Liver (tissue), 8 donors: ENCODE measurements at regions not wholly inside any gene's neighbourhood (a gene's known extent, or its start where the extent isn't known, plus 50 kb on each side); places are given as distances from the start of the nearest gene placed in this dataset.
"Not testable (repeated sequence)": the region's sequence is repeated elsewhere in the genome, so short reads cannot be mapped to it uniquely, and the experiment has no call there.

Source experiments
- DNase-seq: peaks from one replicate; pipeline ENCODE4 v3.0.0-alpha.2; 2017; ENCODE audit warnings: low spot score
- H3K27ac ChIP-seq, 2 donors: one replicate each; pipeline ENCODE4 v1.7.0; 2013; ENCODE audit warnings: inconsistent platforms in 2 of 2, low read length in 2 of 2, control low read depth in 1 of 2, low read depth in 1 of 2, mild to moderate bottlenecking in 1 of 2
- H3K27me3 ChIP-seq, 4 donors: one replicate each; pipeline versions ENCODE4 v1.6.1 to v1.7.0; 2013; ENCODE audit warnings: low read length in 3 of 4, inconsistent platforms in 1 of 4, mild to moderate bottlenecking in 1 of 4, moderate library complexity in 1 of 4; ENCODE audit not compliant: control insufficient read depth in 4 of 4, insufficient read depth in 4 of 4
- H3K36me3 ChIP-seq, 4 donors: one replicate each; pipeline versions ENCODE4 v1.6.1 to v1.7.0; 2013; ENCODE audit warnings: low read length in 3 of 4, mild to moderate bottlenecking in 3 of 4, low read depth in 1 of 4, moderate library complexity in 1 of 4; ENCODE audit not compliant: control insufficient read depth in 4 of 4, insufficient read depth in 3 of 4
- H3K4me1 ChIP-seq, 4 donors: one replicate each; pipeline versions ENCODE4 v1.6.1 to v1.7.0; 2013; ENCODE audit warnings: low read length in 3 of 4, mild to moderate bottlenecking in 3 of 4, moderate library complexity in 1 of 4; ENCODE audit not compliant: control insufficient read depth in 4 of 4, insufficient read depth in 4 of 4
- H3K4me3 ChIP-seq, 3 donors: one replicate each; pipeline versions ENCODE4 v1.6.1 to v1.7.0; 2013; ENCODE audit warnings: low read length in 3 of 3, control low read depth in 1 of 3, low read depth in 1 of 3, mild to moderate bottlenecking in 1 of 3
- H3K9ac ChIP-seq, 2 donors: one replicate each; pipeline ENCODE4 v1.7.0; 2013; ENCODE audit warnings: low read length in 2 of 2, mild to moderate bottlenecking in 2 of 2, moderate library complexity in 2 of 2, control low read depth in 1 of 2, low read depth in 1 of 2
- H3K9me3 ChIP-seq, 4 donors: one replicate each; pipeline versions ENCODE4 v1.6.1 to v1.7.0; 2013; ENCODE audit warnings: low read length in 3 of 4; ENCODE audit not compliant: control insufficient read depth in 4 of 4
- ATF3 ChIP-seq: IDR thresholded peaks from 2 replicates; pipeline ENCODE4 v1.6.1; 2016; ENCODE audit warnings: antibody characterized with exemption
- CTCF ChIP-seq: fragments of 150-350 bp; IDR thresholded peaks from 2 replicates; pipeline ENCODE4 v1.5.1; 2017; ENCODE audit warnings: improper control_type of control experiment, low read depth, low read length; ENCODE audit not compliant: missing input control
- EGR1 ChIP-seq, 2 donors: IDR thresholded peaks; 2 replicates each; pipeline ENCODE4 v1.6.1; 2016 to 2018; ENCODE audit warnings: antibody characterized with exemption in 2 of 2, low read depth in 2 of 2
- FOXA1 ChIP-seq: IDR thresholded peaks from 2 replicates; pipeline ENCODE4 v1.6.1; 2016; ENCODE audit warnings: antibody characterized with exemption
- FOXA2 ChIP-seq: IDR thresholded peaks from 2 replicates; pipeline ENCODE4 v1.6.1; 2016; ENCODE audit warnings: antibody characterized with exemption
- HNF4A ChIP-seq, 2 donors: conservative IDR thresholded peaks; 2 replicates each; pipeline ENCODE4 v1.6.1; 2016; ENCODE audit warnings: antibody characterized with exemption in 2 of 2, mild to moderate bottlenecking in 2 of 2
- HNF4G ChIP-seq: IDR thresholded peaks from 2 replicates; pipeline ENCODE4 v1.6.1; 2016; ENCODE audit warnings: antibody characterized with exemption
- JUND ChIP-seq, 2 donors: IDR thresholded peaks; 2 replicates each; pipeline ENCODE4 v1.6.1; 2016; ENCODE audit warnings: antibody characterized with exemption in 2 of 2
- MAX ChIP-seq: IDR thresholded peaks from 2 replicates; pipeline ENCODE4 v1.6.1; 2016; ENCODE audit warnings: antibody characterized with exemption
- NR2F2 ChIP-seq: IDR thresholded peaks from 2 replicates; pipeline ENCODE4 v1.6.1; 2016; ENCODE audit warnings: antibody characterized with exemption
- RXRA ChIP-seq, 2 donors: IDR thresholded peaks; 2 replicates each; pipeline ENCODE4 v1.6.1; 2017 to 2018; ENCODE audit warnings: antibody characterized with exemption in 2 of 2, mild to moderate bottlenecking in 1 of 2
- SP1 ChIP-seq: IDR thresholded peaks from 2 replicates; pipeline ENCODE4 v1.6.1; 2018; ENCODE audit warnings: antibody characterized with exemption, mild to moderate bottlenecking
- TAF1 ChIP-seq: conservative IDR thresholded peaks from 2 replicates; pipeline ENCODE4 v1.6.1; 2016; ENCODE audit warnings: antibody characterized with exemption, mild to moderate bottlenecking
- WGBS: extraction: QIAGEN DNeasy Blood & Tissue Kit; methylation state at CpG from one replicate; pipeline ENCODE4 v1.1.7; 2013; 5-methylcytosine and 5-hydroxymethylcytosine counted together
- donor health status: healthy.
- donor health status: healthy.
- donor health status: healthy.
- donor health status: healthy.
- donor health status: healthy.

GRCh38 chr12:88677464-88677863 is 97.2 kb upstream of the KITLG start (continued):
- TF ChIP-seq CTCF (no peak), FOXA2 (no peak), EGR1 (IDR thresholded peaks at IDR 0.05; ENCODE audit: low read depth in 2 of 2) (no peak), TAF1 (no peak), RXRA (IDR thresholded peaks at IDR 0.05) (no peak)

GRCh38 chr12:88667615-88668014 is 87.3 kb upstream of the KITLG start:
- not testable (repeated sequence) for H3K4me1 ChIP-seq, DNase-seq, H3K4me3 ChIP-seq, H3K36me3 ChIP-seq, H3K27me3 ChIP-seq, H3K9ac ChIP-seq, H3K27ac ChIP-seq, H3K9me3 ChIP-seq
- 38% methylated on average over 5 of the region's 5 CpGs for WGBS

GRCh38 chr12:88665071-88665470 is 84.8 kb upstream of the KITLG start:
- H3K9ac ChIP-seq, result no peak overlapping the region
- H3K27me3 ChIP-seq, result peaks cover 0 to 3% (median 0%) of the 10 kb centered on the region in 4 donors
- H3K4me1 ChIP-seq, result peaks cover 0 to 2% (median 0%) of the 10 kb centered on the region in 4 donors
- DNase-seq, result no peak
- no peaks in the 10 kb centered on the region for H3K9me3 ChIP-seq
- H3K4me3 ChIP-seq, result no peak overlapping the region
- H3K27ac ChIP-seq, result no peak overlapping the region
- no peaks in the 10 kb centered on the region for H3K36me3 ChIP-seq
- no peak for TF ChIP-seq ATF3
- TF ChIP-seq FOXA1, result no peak
- TF ChIP-seq NR2F2, result no peak
- no peak for TF ChIP-seq RXRA (IDR thresholded peaks at IDR 0.05)
- no peak for TF ChIP-seq MAX
- TF ChIP-seq HNF4A (conservative IDR thresholded peaks at IDR 0.05), result no peak
- TF ChIP-seq CTCF, result no peak
- no peak for TF ChIP-seq TAF1

- Histone ChIP-seq H3K27ac (no peak overlapping the region), H3K4me1 (peaks cover 0 to 2% (median 0%) of the 10 kb centered on the region in 4 donors), H3K36me3 (no peaks in the 10 kb centered on the region), H3K9me3 (no peaks in the 10 kb centered on the region), H3K9ac (no peak overlapping the region), H3K27me3 (peaks cover 0 to 3% (median 0%) of the 10 kb centered on the region in 4 donors), H3K4me3 (no peak overlapping the region)
- no peak for TF ChIP-seq SP1
- TF ChIP-seq EGR1 (IDR thresholded peaks at IDR 0.05; ENCODE audit: low read depth in 2 of 2), result no peak
- no peak for TF ChIP-seq JUND (IDR thresholded peaks at IDR 0.05)
- TF ChIP-seq NR2F2, result no peak
- TF ChIP-seq HNF4G, result no peak
- TF ChIP-seq FOXA1, result no peak
- WGBS, result 90% methylated on average over 1 of the region's 1 CpG
- no peak for DNase-seq
These were observed 82.7 kb upstream of the KITLG start for GRCh38 chr12:88662961-88663360.
